Activated naive CD4-positive, alpha-beta T cell treated with anti-CD3 and anti-CD28 coated beads for 36 hours (primary cell): ENCODE measurements at regions not wholly inside any gene's neighbourhood (a gene's known extent, or its start where the extent isn't known, plus 50 kb on each side); places are given as distances from the start of the nearest gene placed in this dataset.

Source experiments
- CTCF ChIA-PET: fragments of 350-600 bp; sonication (Branson Sonifier 250); formaldehyde crosslinking; loops from one replicate; lab custom pipeline; 2021; ENCODE audit warnings: antibody characterized with exemption; lab: Charles Lee
- DNase-seq: peaks from one replicate; pipeline ENCODE4 v3.0.0-alpha.2; 2020
- H3K27ac Mint-ChIP-seq: one replicate; pipeline ENCODE4 v1.8.0; 2021; ENCODE audit warnings: mild to moderate bottlenecking, mixed read lengths
- H3K27me3 Mint-ChIP-seq: one replicate; pipeline ENCODE4 v1.8.0; 2021; ENCODE audit warnings: low read depth, mixed read lengths
- H3K36me3 Mint-ChIP-seq: one replicate; pipeline ENCODE4 v1.8.0; 2021; ENCODE audit warnings: low read depth, mixed read lengths
- H3K4me1 Mint-ChIP-seq: one replicate; pipeline ENCODE4 v1.8.0; 2021; ENCODE audit warnings: low read depth, mixed read lengths
- H3K4me3 Mint-ChIP-seq: one replicate; pipeline ENCODE4 v1.8.0; 2021; ENCODE audit warnings: mild to moderate bottlenecking, moderate library complexity, mixed read lengths
- H3K9me3 Mint-ChIP-seq: one replicate; pipeline ENCODE4 v1.8.0; 2021; ENCODE audit warnings: mixed read lengths
- intact Hi-C: fragments of 100-400 bp; cut with micrococcal nuclease; formaldehyde crosslinking; loops from one replicate; pipeline ENCODE4 v1.15.1; 2023

DNA sequence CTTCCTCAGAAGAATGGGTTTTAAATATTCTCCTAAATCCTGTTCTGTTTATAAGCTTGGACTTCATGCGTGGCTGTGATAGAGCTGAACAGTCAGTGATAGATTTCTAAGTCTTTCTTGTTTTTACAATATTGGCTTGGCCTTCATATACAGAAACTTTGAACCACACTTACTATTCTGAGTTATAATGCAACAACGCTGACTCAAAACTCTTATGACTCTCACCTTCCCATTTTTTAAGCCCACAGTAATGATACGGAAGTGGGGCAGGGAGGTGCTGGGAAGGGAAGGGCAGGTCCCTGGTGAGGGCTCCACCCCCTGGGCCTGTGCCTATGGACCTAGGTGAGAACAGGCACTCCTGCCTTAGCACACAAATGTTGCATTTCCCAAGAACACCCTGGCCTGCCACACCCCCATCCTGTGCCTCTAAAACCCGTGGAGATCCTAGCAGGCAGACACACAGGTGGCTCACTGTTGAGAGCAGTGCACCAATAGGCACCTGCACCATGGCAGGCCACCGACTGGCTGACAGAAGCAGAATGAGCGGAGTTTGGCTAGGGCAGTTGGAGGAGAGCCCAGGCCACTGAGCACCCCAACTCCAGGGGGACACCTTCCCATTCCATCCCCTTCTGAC lies 376.7 kb downstream of the GABRG2 start:
- Mint-ChIP-seq H3K4me1 (no peaks in the 10 kb centered on the region), H3K27ac (no peak overlapping the region), H3K4me3 (no peak overlapping the region), H3K9me3 (peaks cover 5% of the 10 kb centered on the region), H3K36me3 (no peaks in the 10 kb centered on the region), H3K27me3 (no peaks in the 10 kb centered on the region)
- intact Hi-C loops, result no loop called here
- no peak for DNase-seq
- CTCF ChIA-PET, result no interaction called here

DNA sequence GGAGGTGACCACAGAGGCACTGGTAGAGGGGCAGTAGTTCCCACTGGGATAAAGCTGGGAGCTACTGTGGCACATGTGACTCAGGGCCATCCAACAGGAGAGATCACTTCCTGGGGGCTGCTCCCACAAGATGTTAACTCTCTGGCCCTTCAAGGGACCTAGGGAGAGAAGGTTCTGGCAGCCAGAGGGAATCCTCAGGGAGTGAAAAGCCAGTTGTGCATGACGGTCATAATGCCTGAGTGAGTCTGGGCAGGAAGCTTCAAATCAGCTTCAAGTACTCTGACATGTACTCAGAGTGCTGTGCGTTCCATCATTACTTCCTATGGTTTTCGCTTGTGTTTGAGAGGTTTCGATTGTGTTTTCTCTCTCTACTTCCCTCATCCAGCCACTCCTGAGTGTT lies 388.5 kb downstream of the GABRG2 start:
- H3K27ac Mint-ChIP-seq, result no peak overlapping the region
- CTCF ChIA-PET, result no interaction called here
- intact Hi-C loops, result no loop called here
- peaks cover 21% of the 10 kb centered on the region for H3K9me3 Mint-ChIP-seq
- no peak overlapping the region for H3K4me3 Mint-ChIP-seq
- no peaks in the 10 kb centered on the region for H3K4me1 Mint-ChIP-seq
- H3K27me3 Mint-ChIP-seq, result no peaks in the 10 kb centered on the region
- DNase-seq, result no peak
- no peaks in the 10 kb centered on the region for H3K36me3 Mint-ChIP-seq

DNA sequence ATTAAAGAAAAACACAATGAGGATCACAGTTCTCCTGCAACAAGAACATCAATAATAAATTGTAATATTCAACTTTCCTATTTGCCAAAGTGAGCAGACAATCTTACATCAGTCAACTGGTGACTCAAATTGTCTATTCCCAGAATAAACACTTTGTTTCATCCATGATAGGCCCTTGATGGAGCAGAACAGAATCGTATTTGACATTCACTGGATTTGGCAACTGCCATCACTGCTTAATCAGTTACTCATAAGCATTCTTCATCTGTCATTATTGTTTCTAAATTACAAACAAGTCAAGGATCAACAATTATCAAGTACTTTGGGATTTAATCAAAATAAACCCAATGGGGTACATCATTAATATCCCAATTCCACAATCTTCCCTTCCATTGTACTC lies 398.4 kb downstream of the GABRG2 start:
- intact Hi-C loops, result no loop called here
- DNase-seq, result no peak
- Mint-ChIP-seq H3K4me1 (no peaks in the 10 kb centered on the region), H3K27me3 (no peaks in the 10 kb centered on the region), H3K4me3 (no peak overlapping the region), H3K27ac (no peak overlapping the region), H3K36me3 (no peaks in the 10 kb centered on the region), H3K9me3 (peaks cover 15% of the 10 kb centered on the region)
- CTCF ChIA-PET, result no interaction called here

DNA sequence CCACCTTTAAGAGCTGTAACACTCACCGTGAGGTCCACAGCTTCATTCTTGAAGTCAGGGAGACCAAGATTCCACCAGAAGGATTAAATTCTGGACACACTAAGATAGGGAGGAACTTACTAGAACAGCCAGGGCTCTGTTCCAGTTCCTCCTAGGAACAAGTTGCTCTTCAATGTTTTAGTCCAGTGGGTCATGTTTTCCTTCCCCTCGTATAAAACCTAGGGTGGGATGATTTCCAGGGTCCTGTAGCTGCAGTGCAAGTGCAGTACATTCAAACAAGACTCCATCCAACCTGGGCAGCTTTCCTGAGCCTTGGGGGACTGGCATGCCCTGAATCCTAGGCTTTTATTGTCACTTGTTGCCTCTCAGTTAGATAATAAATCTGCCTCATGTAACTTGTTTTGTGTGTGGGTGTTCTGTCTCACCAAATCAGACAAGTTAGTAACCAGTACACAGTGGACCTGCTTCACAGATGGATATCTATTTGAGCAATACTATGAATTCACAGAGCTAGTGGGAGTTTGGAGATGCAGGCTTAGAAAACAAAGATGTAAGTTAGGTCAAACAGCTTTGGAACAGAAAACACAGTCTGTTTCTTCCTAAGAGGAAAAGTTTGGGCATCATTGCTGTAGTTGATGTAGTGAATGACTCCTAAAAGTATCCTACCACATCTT lies 405.6 kb downstream of the GABRG2 start:
- CTCF ChIA-PET, result no interaction called here

DNA sequence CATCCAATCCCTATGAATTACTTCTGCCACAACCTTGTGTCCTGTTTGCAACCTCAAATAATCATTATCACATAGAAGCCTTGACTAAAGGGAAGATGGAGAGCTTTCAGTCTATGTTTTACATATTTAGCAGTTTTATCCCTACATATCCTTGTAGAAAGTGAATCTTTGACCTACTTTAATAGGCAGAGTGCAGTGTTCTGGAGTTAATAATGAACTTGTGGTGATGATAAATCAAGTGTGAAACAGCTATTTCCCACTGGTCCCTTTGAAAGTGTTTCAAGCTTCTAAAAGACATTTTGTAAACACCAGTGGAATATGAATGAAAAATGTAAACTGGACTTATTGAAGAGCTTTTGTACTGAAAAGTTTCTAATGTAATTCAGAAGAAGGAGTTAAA lies 406.7 kb downstream of the GABRG2 start:
- Mint-ChIP-seq H3K4me1 (no peaks in the 10 kb centered on the region), H3K27me3 (no peaks in the 10 kb centered on the region), H3K27ac (no peak overlapping the region), H3K36me3 (no peaks in the 10 kb centered on the region), H3K9me3 (peaks cover 1% of the 10 kb centered on the region), H3K4me3 (no peak overlapping the region)
- CTCF ChIA-PET, result no interaction called here
- intact Hi-C loops, result no loop called here
- no peak for DNase-seq

More for the DNA sequence above, 405.6 kb downstream of the GABRG2 start:
- Mint-ChIP-seq H3K27me3 (no peaks in the 10 kb centered on the region), H3K27ac (no peak overlapping the region), H3K4me3 (no peak overlapping the region), H3K36me3 (no peaks in the 10 kb centered on the region), H3K9me3 (peaks cover 2% of the 10 kb centered on the region), H3K4me1 (no peaks in the 10 kb centered on the region)
- intact Hi-C loops, result no loop called here
- no peak for DNase-seq

DNA sequence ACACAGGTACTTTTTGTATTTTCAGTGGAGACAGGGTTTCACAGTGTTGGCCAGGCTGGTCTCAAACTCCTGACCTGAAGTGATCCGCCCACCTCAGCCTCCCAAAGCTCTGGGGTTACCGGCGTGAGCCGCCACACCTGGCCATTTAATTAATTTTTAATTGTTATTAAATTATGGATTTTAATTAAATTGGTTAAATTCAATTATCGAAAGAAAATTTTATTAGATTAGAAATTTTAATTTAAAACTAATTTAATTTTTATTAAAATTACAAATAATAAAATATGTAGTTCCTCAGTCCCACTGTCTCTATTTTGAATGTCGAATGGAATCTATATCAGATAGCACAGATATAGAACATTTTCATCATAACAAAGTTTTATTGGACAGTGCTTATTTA lies 416.5 kb downstream of the GABRG2 start:
- Mint-ChIP-seq H3K4me1 (no peaks in the 10 kb centered on the region), H3K36me3 (no peaks in the 10 kb centered on the region), H3K27me3 (no peaks in the 10 kb centered on the region), H3K9me3 (peaks cover 7% of the 10 kb centered on the region), H3K27ac (no peak overlapping the region), H3K4me3 (no peak overlapping the region)
- DNase-seq, result no peak
- intact Hi-C loops, result no loop called here
- CTCF ChIA-PET, result no interaction called here

DNA sequence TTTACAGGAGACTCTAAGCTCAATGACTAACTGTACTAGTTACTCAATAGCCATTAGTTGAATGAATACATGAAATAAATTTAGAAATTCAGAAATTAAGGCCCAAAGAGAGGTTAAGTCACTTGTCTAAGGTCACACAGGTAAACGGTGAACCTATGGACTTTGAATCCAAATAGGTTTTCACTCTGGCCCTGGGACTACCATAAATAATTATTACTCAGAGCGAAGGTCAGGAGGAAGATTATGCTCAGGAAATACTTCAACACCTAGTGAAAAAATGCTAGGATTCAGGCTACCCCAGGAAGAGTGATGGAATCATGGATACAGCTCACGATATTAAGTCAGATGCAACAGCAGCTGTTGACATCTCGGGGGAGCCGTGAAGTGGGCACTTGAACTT lies 417.4 kb downstream of the GABRG2 start:
- H3K4me1 Mint-ChIP-seq, result no peaks in the 10 kb centered on the region
- no peak overlapping the region for H3K27ac Mint-ChIP-seq
- no peak overlapping the region for H3K4me3 Mint-ChIP-seq
- no peak for DNase-seq
- H3K9me3 Mint-ChIP-seq, result peaks cover 7% of the 10 kb centered on the region
- no peaks in the 10 kb centered on the region for H3K36me3 Mint-ChIP-seq
- CTCF ChIA-PET, result no interaction called here
- no peaks in the 10 kb centered on the region for H3K27me3 Mint-ChIP-seq
- intact Hi-C loops, result no loop called here

DNA sequence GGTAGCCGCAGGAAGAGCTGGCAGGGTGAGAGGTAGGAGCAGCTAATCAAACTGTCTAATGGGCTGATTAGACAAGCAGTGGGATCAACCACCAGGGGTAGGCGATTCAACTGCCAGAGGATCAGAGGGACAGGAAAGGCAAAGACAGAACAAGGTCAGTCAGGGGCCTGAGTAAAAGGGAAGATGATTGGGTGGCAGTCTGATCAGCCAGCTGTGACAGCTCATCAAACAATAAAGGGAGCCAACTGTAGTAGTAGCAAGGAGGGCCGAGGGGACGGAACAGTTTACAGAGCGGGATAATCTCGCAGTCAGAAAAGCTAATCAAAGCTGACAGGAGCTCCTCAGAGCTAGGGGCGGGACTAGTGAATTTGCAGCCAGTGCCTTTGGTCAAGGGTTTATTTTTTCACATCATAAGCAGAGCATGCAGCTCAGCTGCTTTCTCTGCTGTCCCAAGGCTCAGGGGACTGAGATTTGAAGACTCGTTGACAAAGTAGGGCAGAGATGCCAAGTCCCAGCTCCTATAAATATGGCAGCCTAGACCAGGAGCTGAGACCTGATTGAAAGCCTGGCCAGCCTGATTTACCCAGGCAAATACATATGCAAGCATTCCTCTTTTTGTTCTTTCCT lies 418.2 kb downstream of the GABRG2 start:
- Mint-ChIP-seq H3K9me3 (peaks cover 7% of the 10 kb centered on the region), H3K4me1 (no peaks in the 10 kb centered on the region), H3K27me3 (no peaks in the 10 kb centered on the region), H3K4me3 (no peak overlapping the region), H3K27ac (no peak overlapping the region), H3K36me3 (no peaks in the 10 kb centered on the region)
- intact Hi-C loops, result no loop called here
- DNase-seq, result no peak
- CTCF ChIA-PET, result no interaction called here

DNA sequence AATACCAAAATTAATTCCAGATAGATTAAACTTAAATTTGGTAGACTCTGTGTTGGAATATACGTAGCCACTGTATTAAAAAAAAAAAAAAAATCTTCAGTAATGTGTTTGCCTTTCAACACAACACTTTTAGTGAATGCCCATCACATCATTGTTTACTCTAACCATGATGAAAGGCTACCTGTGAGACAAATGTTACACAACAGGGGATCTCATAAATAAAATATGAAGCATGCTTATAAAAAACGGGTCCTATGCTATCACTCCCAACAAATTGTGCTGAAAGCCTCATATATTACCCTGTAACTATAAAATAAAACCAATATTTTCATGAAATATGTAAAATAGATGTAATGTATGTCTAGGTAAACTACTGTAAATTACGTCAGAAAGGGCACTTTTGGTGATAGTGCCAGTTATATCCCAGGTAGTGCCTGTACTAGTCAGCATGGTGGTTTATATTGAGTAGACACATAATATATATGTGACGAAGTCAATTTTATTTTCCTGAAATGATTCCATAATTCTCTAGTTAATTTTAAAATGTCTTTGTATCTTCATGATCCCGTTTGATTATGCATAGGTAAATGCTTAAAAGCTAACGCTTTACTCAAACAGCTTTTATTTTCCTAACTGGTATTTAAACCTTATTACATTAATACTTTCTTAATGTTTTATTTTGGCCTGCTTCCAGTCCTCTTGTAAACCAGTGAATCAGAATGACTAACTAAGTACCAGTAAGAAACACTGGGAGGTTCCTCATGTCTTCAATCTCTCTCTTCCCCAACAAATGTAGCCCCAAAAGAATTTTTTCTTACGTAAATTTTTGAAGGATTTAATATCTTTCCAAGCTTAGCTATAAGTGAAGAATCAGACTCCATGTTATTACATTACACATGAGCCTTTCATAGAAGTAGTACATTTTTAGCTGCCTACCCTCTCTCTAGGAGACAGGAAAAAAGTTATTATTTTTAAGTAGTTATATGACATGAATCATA lies 420.3 kb downstream of the GABRG2 start:
- Mint-ChIP-seq H3K27me3 (no peaks in the 10 kb centered on the region), H3K9me3 (peaks cover 10% of the 10 kb centered on the region), H3K36me3 (no peaks in the 10 kb centered on the region), H3K4me3 (no peak overlapping the region), H3K4me1 (no peaks in the 10 kb centered on the region), H3K27ac (no peak overlapping the region)
- DNase-seq, result no peak
- intact Hi-C loops, result no loop called here
- CTCF ChIA-PET, result no interaction called here

DNA sequence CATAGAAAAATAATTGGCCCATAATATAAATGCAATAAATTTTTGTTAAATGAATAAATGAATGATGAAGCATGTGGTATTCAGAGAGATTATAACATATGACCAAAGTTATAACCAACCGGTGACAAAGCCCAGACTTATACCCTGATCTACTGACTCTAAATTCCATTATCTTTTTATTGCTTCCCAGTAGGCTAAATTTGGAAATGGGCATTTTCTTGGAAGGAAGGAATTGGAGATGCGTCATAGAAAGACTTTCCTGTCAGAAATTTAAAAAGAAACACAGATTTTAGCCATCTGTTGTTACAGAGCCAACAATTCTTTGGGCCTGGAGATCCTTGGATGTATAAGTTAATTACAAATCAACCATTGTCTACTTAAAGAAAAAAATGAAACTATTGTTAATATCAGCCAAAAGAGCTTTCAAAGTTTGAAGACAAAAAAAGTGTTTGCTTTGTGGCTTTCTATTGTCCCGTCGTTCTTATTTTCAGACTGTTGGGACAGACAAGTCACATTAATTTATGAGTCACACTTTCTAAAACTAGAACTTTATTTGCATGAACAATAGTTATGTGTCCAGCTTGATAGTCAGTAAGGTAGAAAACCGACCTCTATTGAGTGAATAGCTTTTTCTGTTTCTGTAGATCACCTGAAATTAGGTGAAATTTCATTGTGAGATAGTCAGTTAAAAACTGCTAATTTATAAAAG lies 428.7 kb downstream of the GABRG2 start:
- CTCF ChIA-PET, result no interaction called here
- H3K36me3 Mint-ChIP-seq, result no peaks in the 10 kb centered on the region
- H3K27ac Mint-ChIP-seq, result no peak overlapping the region
- H3K4me1 Mint-ChIP-seq, result no peaks in the 10 kb centered on the region
- H3K4me3 Mint-ChIP-seq, result no peak overlapping the region
- intact Hi-C loops, result no loop called here
- no peak for DNase-seq
- peaks cover 5% of the 10 kb centered on the region for H3K9me3 Mint-ChIP-seq
- no peaks in the 10 kb centered on the region for H3K27me3 Mint-ChIP-seq

DNA sequence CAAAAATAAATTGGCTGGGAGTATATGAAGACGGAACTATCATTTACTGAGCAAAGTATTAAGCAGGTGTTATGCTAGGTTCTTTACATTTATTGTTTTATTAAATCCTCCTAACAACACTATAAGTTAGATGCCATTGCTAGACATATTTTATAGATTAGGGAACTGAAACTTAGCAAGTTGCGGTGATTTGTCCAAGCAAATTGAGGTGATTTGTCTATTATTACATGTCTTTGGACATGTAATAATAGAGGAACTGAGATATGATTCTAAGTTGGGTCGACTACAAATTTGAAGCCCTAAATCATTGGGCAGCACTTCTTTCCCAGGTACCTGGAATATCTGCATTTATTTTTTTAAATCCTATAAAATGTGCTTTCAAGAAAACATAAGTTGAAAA lies 429.9 kb downstream of the GABRG2 start:
- no peak for DNase-seq
- H3K9me3 Mint-ChIP-seq, result peaks cover 8% of the 10 kb centered on the region
- intact Hi-C loops, result no loop called here

DNA sequence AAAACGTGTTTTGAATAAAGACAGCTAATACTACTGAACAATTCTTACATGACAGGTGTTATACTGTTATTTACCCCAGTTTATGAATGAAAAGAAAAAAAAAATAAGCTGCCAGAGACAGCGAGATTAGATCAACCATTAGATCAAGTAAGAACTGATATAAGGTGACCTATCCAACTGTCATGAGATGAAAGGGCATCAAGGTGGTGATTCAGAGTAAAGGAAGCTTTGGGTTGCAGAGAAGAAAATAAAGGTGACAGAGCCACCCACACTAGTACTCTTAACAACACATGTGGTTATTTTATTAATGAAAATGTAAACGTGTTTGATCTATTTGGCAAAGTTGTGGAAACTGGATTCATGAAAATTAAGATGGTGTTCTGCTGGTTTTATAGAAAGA lies 435.2 kb downstream of the GABRG2 start:
- H3K4me3 Mint-ChIP-seq, result no peak overlapping the region
- DNase-seq, result no peak
- no peaks in the 10 kb centered on the region for H3K4me1 Mint-ChIP-seq
- H3K36me3 Mint-ChIP-seq, result no peaks in the 10 kb centered on the region
- H3K27ac Mint-ChIP-seq, result no peak overlapping the region
- intact Hi-C loops, result no loop called here
- H3K9me3 Mint-ChIP-seq, result peaks cover 6% of the 10 kb centered on the region
- CTCF ChIA-PET, result no interaction called here
- no peaks in the 10 kb centered on the region for H3K27me3 Mint-ChIP-seq

More for the DNA sequence above, 429.9 kb downstream of the GABRG2 start:
- Mint-ChIP-seq H3K27ac (no peak overlapping the region), H3K4me3 (no peak overlapping the region), H3K27me3 (no peaks in the 10 kb centered on the region), H3K36me3 (no peaks in the 10 kb centered on the region), H3K4me1 (no peaks in the 10 kb centered on the region)
- CTCF ChIA-PET, result interaction anchor here (0.7 kb wide), 1 partner anchor 911 kb away, joined by 3 read pairs; no protein-coding TSS in a partner anchor
